ENCODE measurements at regions not wholly inside any gene's neighbourhood (a gene's known extent, or its start where the extent isn't known, plus 50 kb on each side); places are given as distances from the start of the nearest gene placed in this dataset.

- Histone ChIP-seq H3K27me3 (ENCODE audit: insufficient read depth, low read depth) (no peaks in the 10 kb centered on the region), H2AFZ (no peak overlapping the region), H3K9me2 (ENCODE audit: insufficient read depth) (no peaks in the 10 kb centered on the region), H3K4me3 (no peak overlapping the region), H3K79me2 (ENCODE audit: low read depth) (no peaks in the 10 kb centered on the region), H4K20me1 (ENCODE audit: insufficient read depth) (no peaks in the 10 kb centered on the region), H3K36me3 (ENCODE audit: low read depth) (no peaks in the 10 kb centered on the region), H3F3A (ENCODE audit: insufficient read depth, low read depth) (peaks cover 13% of the 10 kb centered on the region), H3K4me2 (no peak overlapping the region), H3K27ac (no peak overlapping the region), H3K9me3 (ENCODE audit: insufficient read depth, low read depth) (no peaks in the 10 kb centered on the region), H3K4me1 (replicated peaks; ENCODE audit: insufficient read depth) (peaks cover 19% of the 10 kb centered on the region)
- intact Hi-C loops (cut with micrococcal nuclease; ENCODE audit: unreplicated experiment) = no loop called here
- ChIA-PET POLR2A (ENCODE audit: unreplicated experiment) (interaction anchor here (0.7 kb wide), 1 partner anchor 59 kb away, joined by 5 read pairs; no protein-coding TSS in a partner anchor), CTCF (no interaction called here)
- no TSS peak for BruUV-seq (replicated peaks)
- no peak for TF ChIP-seq EZH2 (IDR thresholded peaks at IDR 0.05; ENCODE audit: low read depth)
- TF ChIP-seq CTCF (conservative IDR thresholded peaks at IDR 0.05) = no peak; the same call in 1 of the 2 replicates
- no peak for DNase-seq
Measured at GRCh38 chr14:71208702-71209357, 301.6 kb downstream of the PCNX1 start.

- no TSS peak for BruUV-seq (replicated peaks)
Measured at GRCh38 chr14:71209888-71210287, 302.6 kb downstream of the PCNX1 start.

GRCh38 chr14:71212093-71212492 lies 304.8 kb downstream of the PCNX1 start:
- H3K4me2 ChIP-seq = no peak overlapping the region
- H4K20me1 ChIP-seq (ENCODE audit: insufficient read depth) = no peaks in the 10 kb centered on the region
- no peak overlapping the region for H3K27ac ChIP-seq
- no peaks in the 10 kb centered on the region for H3K36me3 ChIP-seq (ENCODE audit: low read depth)
- H2AFZ ChIP-seq = no peak overlapping the region
- H3K4me1 ChIP-seq (replicated peaks; ENCODE audit: insufficient read depth) = peaks cover 4% of the 10 kb centered on the region
- H3K9me2 ChIP-seq (ENCODE audit: insufficient read depth) = no peaks in the 10 kb centered on the region
- TF ChIP-seq EZH2 (IDR thresholded peaks at IDR 0.05; ENCODE audit: low read depth) (no peak), CTCF (conservative IDR thresholded peaks at IDR 0.05) (no peak)
- no TSS peak for BruUV-seq (replicated peaks)
- ChIA-PET POLR2A (ENCODE audit: unreplicated experiment) (no interaction called here), CTCF (no interaction called here)
- no peak for DNase-seq
- no peak overlapping the region for H3K4me3 ChIP-seq
- peaks cover 6% of the 10 kb centered on the region; the same call in 1 of the 2 replicates for H3F3A ChIP-seq (ENCODE audit: insufficient read depth, low read depth)
- 0 out of 2 replicates have a peak, but pooled peaks cover 1% of the 10 kb centered on the region for H3K9me3 ChIP-seq (ENCODE audit: insufficient read depth, low read depth)
- intact Hi-C loops (cut with micrococcal nuclease; ENCODE audit: unreplicated experiment) = no loop called here
- no peaks in the 10 kb centered on the region for H3K27me3 ChIP-seq (ENCODE audit: insufficient read depth, low read depth)
- H3K79me2 ChIP-seq (ENCODE audit: low read depth) = no peaks in the 10 kb centered on the region

More at GRCh38 chr14:71209888-71210287, 302.6 kb downstream of the PCNX1 start:
- DNase-seq = no peak
- intact Hi-C loops (cut with micrococcal nuclease; ENCODE audit: unreplicated experiment) = no loop called here
- Histone ChIP-seq H3K27me3 (ENCODE audit: insufficient read depth, low read depth) (no peaks in the 10 kb centered on the region), H3K79me2 (ENCODE audit: low read depth) (no peaks in the 10 kb centered on the region), H3K4me1 (replicated peaks; ENCODE audit: insufficient read depth) (peaks cover 11% of the 10 kb centered on the region), H3K36me3 (ENCODE audit: low read depth) (no peaks in the 10 kb centered on the region), H3K9me2 (ENCODE audit: insufficient read depth) (no peaks in the 10 kb centered on the region), H3K4me3 (no peak overlapping the region), H4K20me1 (ENCODE audit: insufficient read depth) (no peaks in the 10 kb centered on the region), H3K9me3 (ENCODE audit: insufficient read depth, low read depth) (no peaks in the 10 kb centered on the region), H3K4me2 (no peak overlapping the region), H2AFZ (0 out of 2 replicates have a peak overlapping the region, but pooled peaks have one; percentile 29), H3F3A (ENCODE audit: insufficient read depth, low read depth) (peaks cover 13% of the 10 kb centered on the region; the same call in 1 of the 2 replicates), H3K27ac (no peak overlapping the region)
- ChIA-PET POLR2A (ENCODE audit: unreplicated experiment) (no interaction called here), CTCF (no interaction called here)
- TF ChIP-seq EZH2 (IDR thresholded peaks at IDR 0.05; ENCODE audit: low read depth) = no peak
- TF ChIP-seq CTCF (conservative IDR thresholded peaks at IDR 0.05) = no peak

All from PC-9 (cell line).